Middle frontal gyrus (tissue), 1 donor: ENCODE measurements at regions not wholly inside any gene's neighbourhood (a gene's known extent, or its start where the extent isn't known, plus 50 kb on each side); places are given as distances from the start of the nearest gene placed in this dataset.
A peak's percentile ranks its signal among the peaks of the same experiment; 100 is the strongest.
"Not testable (repeated sequence)": the region's sequence is repeated elsewhere in the genome, so short reads cannot be mapped to it uniquely, and the experiment has no call there.

Source experiments
- DNase-seq: peaks from one replicate; pipeline ENCODE4 v3.0.0-alpha.2; 2015; ENCODE audit warnings: low spot score; ENCODE audit errors: extremely low spot score

- DNase-seq = no peak
These were observed 111.2 kb upstream of the SETBP1 start for GRCh38 chr18:44569391-44570055.

DNA sequence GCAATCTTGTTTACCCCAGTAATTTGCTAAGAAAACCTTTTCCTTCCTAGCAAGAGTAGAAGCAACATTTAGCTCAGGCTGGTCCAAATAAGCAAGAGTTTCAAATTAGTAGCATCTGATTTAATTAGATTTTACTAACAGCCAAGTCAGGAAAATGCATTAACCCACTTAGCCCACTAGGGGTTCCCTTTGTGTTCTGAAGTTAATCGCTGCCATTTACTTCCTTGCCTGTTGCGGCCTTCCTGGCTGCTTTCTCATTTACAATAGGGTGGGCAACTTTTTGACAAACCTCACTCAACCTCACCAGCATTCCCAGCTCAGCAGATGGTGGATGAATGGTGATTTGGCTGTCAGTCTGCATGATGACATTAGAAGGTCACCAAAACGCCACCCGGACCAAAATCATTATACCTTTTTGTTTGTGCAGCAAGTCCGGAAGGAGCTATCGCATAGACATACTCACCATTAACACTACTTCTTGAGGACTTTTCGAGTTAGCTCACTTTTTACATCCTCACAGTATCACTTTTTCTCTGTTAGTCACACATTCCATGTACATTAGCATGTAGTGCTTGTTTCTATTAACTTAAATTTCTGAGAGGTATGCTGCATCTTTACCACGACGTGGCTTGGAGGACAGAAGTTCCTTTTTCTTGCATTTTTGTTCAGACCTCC is 101.5 kb upstream of the SETBP1 start:
- DNase-seq = no peak

- no peak for DNase-seq
These were observed 100.9 kb upstream of the SETBP1 start for GRCh38 chr18:44579745-44580144.

GRCh38 chr18:44580159-44580558 is 100.5 kb upstream of the SETBP1 start:
- DNase-seq = no peak

- DNase-seq = not testable (repeated sequence)
These were observed 99.9 kb upstream of the SETBP1 start for GRCh38 chr18:44580782-44581181.

GRCh38 chr18:44582456-44582855 is 98.2 kb upstream of the SETBP1 start:
- no peak for DNase-seq

DNA sequence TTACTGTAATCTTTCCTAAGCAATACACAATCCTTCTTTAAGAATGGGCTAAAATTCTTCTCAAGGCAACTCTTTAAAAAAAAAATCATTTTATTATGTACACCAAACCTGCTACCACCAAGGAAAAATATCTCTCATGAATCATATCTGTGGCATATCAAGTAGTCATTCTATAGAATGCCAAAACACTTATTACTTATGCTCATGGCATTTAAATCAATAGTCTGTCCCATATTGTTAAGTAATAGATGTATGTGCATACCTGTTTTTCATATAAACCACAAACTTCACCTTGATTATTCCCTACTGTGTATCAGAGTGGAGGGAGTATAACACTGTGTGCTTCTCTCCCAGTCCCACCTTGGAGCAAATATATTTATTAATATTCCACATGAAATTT is 95.8 kb upstream of the SETBP1 start:
- no peak for DNase-seq

DNA sequence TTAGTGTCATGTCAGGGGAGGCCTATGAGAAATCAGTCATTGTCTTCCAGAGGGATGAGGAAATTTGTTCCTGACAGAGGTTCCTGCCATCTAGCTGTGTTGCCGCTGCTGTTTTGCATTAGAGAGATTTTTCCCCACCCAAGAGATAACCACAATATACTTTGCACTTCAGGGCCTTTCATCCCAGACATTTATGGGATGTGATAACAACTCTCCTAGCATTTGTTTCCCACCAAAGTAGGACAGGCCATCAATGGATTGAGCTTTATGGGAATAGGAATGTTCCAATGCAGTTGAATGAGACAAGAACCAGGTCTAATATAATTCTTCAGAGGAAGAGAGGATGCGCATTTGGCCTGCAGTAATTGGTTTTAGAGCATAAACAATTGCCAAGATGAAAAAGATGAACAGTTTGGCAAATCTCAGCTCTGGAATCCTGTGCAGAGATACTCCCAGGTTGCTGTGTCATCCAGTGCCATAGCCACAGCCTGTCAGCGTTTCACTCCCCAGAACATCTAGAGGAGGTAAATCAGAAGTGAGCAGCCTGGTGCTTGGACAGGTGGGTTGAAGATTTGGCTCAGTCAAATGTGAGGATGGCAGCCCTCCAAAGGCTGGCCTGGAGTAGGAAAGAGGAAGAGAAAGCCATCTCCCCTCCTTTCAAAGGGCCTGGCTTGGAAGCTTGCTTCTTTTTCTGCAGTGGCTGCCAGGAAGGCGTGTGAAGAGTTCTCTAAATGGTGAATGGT is 93.7 kb upstream of the SETBP1 start:
- no peak for DNase-seq

GRCh38 chr18:44588508-44588907 is 92.2 kb upstream of the SETBP1 start:
- no peak for DNase-seq

GRCh38 chr18:44589693-44590355 is 90.9 kb upstream of the SETBP1 start:
- no peak for DNase-seq

GRCh38 chr18:44590956-44591670 is 89.6 kb upstream of the SETBP1 start:
- DNase-seq = no peak

DNA sequence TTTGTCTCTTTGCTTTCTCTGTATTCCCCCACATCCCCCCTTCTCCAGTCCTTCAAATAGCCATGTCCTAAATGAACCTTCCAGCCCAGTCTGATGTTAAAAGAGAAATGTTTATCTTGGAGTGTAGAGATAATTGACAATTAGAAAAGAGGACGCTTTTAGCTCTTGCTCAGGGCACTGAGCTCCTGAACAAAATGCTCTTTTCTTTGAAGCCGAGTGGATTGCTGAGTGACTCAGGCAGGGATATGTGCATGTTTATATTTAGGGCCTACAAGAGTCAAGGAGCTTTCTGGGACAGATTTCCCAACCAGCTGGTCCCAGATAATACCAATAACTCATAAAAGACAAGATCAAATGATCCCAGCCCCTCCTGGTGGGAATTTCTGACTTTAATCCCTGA is 88.0 kb upstream of the SETBP1 start:
- no peak for DNase-seq

GRCh38 chr18:44594799-44595467 is 85.8 kb upstream of the SETBP1 start:
- no peak for DNase-seq

- DNase-seq = no peak
These were observed 82.9 kb upstream of the SETBP1 start for GRCh38 chr18:44597797-44598196.

DNA sequence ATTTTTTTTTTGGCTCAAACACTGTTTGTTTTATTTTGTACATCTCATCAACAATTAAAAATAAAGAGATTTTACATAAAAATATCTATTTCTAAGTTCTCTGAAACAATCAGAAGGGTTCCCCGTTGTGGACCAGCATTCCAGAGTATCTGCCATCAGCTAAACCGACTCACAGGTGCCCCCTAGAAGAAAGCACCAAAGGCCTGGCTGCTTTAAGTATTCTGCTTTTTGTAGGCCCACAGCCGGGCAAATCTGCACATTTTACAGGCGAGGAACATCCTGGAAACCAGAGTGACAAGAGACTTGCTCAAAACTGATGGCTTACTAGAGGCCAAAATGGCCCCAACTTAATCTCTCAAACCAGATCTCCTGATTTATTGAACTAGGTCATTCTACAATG is 82.2 kb upstream of the SETBP1 start:
- no peak for DNase-seq

GRCh38 chr18:44599412-44599811 is 81.3 kb upstream of the SETBP1 start:
- DNase-seq = peak; percentile 46

GRCh38 chr18:44601447-44601846 is 79.2 kb upstream of the SETBP1 start:
- DNase-seq = no peak

DNA sequence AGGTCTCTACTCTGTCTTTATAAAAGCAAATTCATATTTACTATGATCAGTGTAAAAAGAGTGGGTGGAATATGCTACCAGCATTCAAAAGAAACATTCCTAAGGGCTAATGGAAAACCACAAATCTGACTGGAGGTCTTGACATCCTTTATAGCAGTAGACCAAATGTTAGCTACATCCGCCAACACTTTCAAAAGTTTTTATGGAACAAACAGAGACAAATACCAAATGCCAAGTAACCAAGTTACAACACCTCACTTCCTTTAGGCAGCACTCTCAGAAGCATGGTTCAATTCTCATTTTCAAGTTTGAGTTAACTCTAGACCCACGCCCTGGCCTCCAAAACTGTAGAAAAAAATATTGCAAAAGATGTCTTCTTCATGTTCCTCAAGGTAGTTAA is 78.3 kb upstream of the SETBP1 start:
- no peak for DNase-seq

DNA sequence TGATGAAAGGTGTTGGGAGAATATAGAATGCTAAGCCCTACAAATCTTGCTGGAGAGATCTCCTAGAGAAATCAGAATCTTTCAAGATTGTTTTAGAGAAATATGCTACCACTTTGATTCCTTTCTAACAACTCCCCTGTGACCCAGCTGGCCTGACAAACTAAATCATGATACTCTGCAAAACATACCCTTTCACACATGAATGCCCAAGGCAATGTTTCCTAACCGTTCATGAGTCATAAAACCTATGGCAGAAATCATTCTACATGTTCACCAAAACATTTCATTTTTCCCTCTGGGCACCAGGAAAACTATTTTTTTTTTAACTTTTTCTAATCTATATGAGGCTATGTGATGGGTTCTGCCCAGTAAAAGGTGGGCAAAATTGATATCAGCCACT is 77.8 kb upstream of the SETBP1 start:
- no peak for DNase-seq

- no peak for DNase-seq
These were observed 71.3 kb upstream of the SETBP1 start for GRCh38 chr18:44609181-44609941.
